ENCODE measurements at regions not wholly inside any gene's neighbourhood (a gene's known extent, or its start where the extent isn't known, plus 50 kb on each side); places are given as distances from the start of the nearest gene placed in this dataset.

- ChIA-PET CTCF (no interaction called here), POLR2A (interaction anchor here (1.0 kb wide), 1 partner anchor 488 kb away, joined by 4 read pairs; the partner anchor contains the start of gene SEMA3C)
- peaks cover 13% of the 10 kb centered on the region for H3K4me1 Mint-ChIP-seq (ENCODE audit: insufficient read depth, unreplicated experiment)
- H3K27me3 Mint-ChIP-seq (ENCODE audit: insufficient read depth, unreplicated experiment) = no peaks in the 10 kb centered on the region
- TF ChIP-seq, protein P1, sequence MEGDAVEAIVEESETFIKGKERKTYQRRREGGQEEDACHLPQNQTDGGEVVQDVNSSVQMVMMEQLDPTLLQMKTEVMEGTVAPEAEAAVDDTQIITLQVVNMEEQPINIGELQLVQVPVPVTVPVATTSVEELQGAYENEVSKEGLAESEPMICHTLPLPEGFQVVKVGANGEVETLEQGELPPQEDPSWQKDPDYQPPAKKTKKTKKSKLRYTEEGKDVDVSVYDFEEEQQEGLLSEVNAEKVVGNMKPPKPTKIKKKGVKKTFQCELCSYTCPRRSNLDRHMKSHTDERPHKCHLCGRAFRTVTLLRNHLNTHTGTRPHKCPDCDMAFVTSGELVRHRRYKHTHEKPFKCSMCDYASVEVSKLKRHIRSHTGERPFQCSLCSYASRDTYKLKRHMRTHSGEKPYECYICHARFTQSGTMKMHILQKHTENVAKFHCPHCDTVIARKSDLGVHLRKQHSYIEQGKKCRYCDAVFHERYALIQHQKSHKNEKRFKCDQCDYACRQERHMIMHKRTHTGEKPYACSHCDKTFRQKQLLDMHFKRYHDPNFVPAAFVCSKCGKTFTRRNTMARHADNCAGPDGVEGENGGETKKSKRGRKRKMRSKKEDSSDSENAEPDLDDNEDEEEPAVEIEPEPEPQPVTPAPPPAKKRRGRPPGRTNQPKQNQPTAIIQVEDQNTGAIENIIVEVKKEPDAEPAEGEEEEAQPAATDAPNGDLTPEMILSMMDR (IDR thresholded peaks at IDR 0.05; ENCODE audit: unreplicated experiment) = no peak
- intact Hi-C loops (cut with micrococcal nuclease) = no loop called here
- DNase-seq (ENCODE audit: unreplicated experiment) = peak; percentile 24
- no peak overlapping the region for H3K27ac Mint-ChIP-seq (ENCODE audit: low read depth, unreplicated experiment)
- H3K4me3 Mint-ChIP-seq (ENCODE audit: unreplicated experiment) = no peak overlapping the region
- peaks cover 8% of the 10 kb centered on the region for H3K9me3 Mint-ChIP-seq (ENCODE audit: unreplicated experiment)
- no peaks in the 10 kb centered on the region for H3K36me3 Mint-ChIP-seq (ENCODE audit: insufficient read depth, unreplicated experiment)
- no TSS peak for BruUV-seq (replicated peaks)
These were observed 362.8 kb downstream of the HGF start for GRCh38 chr7:81407094-81407493.

- DNase-seq (ENCODE audit: unreplicated experiment) = no peak
- Mint-ChIP-seq H3K4me1 (ENCODE audit: insufficient read depth, unreplicated experiment) (no peaks in the 10 kb centered on the region), H3K27ac (ENCODE audit: low read depth, unreplicated experiment) (no peak overlapping the region), H3K4me3 (ENCODE audit: unreplicated experiment) (no peak overlapping the region), H3K36me3 (ENCODE audit: insufficient read depth, unreplicated experiment) (no peaks in the 10 kb centered on the region), H3K27me3 (ENCODE audit: insufficient read depth, unreplicated experiment) (no peaks in the 10 kb centered on the region), H3K9me3 (ENCODE audit: unreplicated experiment) (no peaks in the 10 kb centered on the region)
- intact Hi-C loops (cut with micrococcal nuclease) = no loop called here
- BruUV-seq (replicated peaks) = no TSS peak
- ChIA-PET CTCF (no interaction called here), POLR2A (no interaction called here)
- TF ChIP-seq, protein P1 (IDR thresholded peaks at IDR 0.05; ENCODE audit: unreplicated experiment) = no peak
These were observed 365.2 kb downstream of the HGF start for GRCh38 chr7:81404669-81405068.

- intact Hi-C loops (cut with micrococcal nuclease) = no loop called here
- BruUV-seq (replicated peaks) = no TSS peak
- Mint-ChIP-seq H3K27me3 (ENCODE audit: insufficient read depth, unreplicated experiment) (no peaks in the 10 kb centered on the region), H3K9me3 (ENCODE audit: unreplicated experiment) (no peaks in the 10 kb centered on the region), H3K36me3 (ENCODE audit: insufficient read depth, unreplicated experiment) (no peaks in the 10 kb centered on the region), H3K4me3 (ENCODE audit: unreplicated experiment) (no peak overlapping the region), H3K4me1 (ENCODE audit: insufficient read depth, unreplicated experiment) (no peaks in the 10 kb centered on the region), H3K27ac (ENCODE audit: low read depth, unreplicated experiment) (no peak overlapping the region)
- CTCF ChIA-PET = no interaction called here
- TF ChIP-seq, protein P1 (IDR thresholded peaks at IDR 0.05; ENCODE audit: unreplicated experiment) = no peak
- POLR2A ChIA-PET = no interaction called here
- peak; percentile 9 for DNase-seq (ENCODE audit: unreplicated experiment)
These were observed 367.6 kb downstream of the HGF start for GRCh38 chr7:81402227-81402626.

- Mint-ChIP-seq H3K4me1 (ENCODE audit: insufficient read depth, unreplicated experiment) (no peaks in the 10 kb centered on the region), H3K9me3 (ENCODE audit: unreplicated experiment) (no peaks in the 10 kb centered on the region), H3K27ac (ENCODE audit: low read depth, unreplicated experiment) (no peak overlapping the region), H3K36me3 (ENCODE audit: insufficient read depth, unreplicated experiment) (no peaks in the 10 kb centered on the region), H3K4me3 (ENCODE audit: unreplicated experiment) (no peak overlapping the region), H3K27me3 (ENCODE audit: insufficient read depth, unreplicated experiment) (no peaks in the 10 kb centered on the region)
- no TSS peak for BruUV-seq (replicated peaks)
- POLR2A ChIA-PET = interaction anchor here (0.7 to 0.8 kb wide), 2 partner anchors 12 to 113 kb away, joined by 3 read pairs; no protein-coding TSS in a partner anchor
- DNase-seq (ENCODE audit: unreplicated experiment) = no peak
- intact Hi-C loops (cut with micrococcal nuclease) = no loop called here
- TF ChIP-seq, protein P1 (IDR thresholded peaks at IDR 0.05; ENCODE audit: unreplicated experiment) = no peak
- CTCF ChIA-PET = interaction anchor here (1.1 kb wide), 1 partner anchor 11 kb away, joined by 4 read pairs; no protein-coding TSS in a partner anchor
These were observed 370.4 kb downstream of the HGF start for GRCh38 chr7:81399471-81399870.
